Caco-2 (cell line): ENCODE measurements at regions not wholly inside any gene's neighbourhood (a gene's known extent, or its start where the extent isn't known, plus 50 kb on each side); places are given as distances from the start of the nearest gene placed in this dataset.
"Not testable (repeated sequence)": the region's sequence is repeated elsewhere in the genome, so short reads cannot be mapped to it uniquely, and the experiment has no call there.

Experiments used
- BruUV-seq: library from RNA; stranded (reverse); fragments of 400-500 nt; replicated peaks from 2 replicates; lab custom pipeline; 2021; lab: Mats Ljungman, UMichigan
- CTCF ChIA-PET: fragments of 300-600 bp; sonication (Branson Sonifier 250); formaldehyde crosslinking; loops from one replicate; lab custom pipeline; 2022; ENCODE audit warnings: antibody characterized with exemption; lab: Charles Lee
- POLR2A ChIA-PET: fragments of 300-600 bp; sonication (Branson Sonifier 250); formaldehyde crosslinking; loops from one replicate; lab custom pipeline; 2022; ENCODE audit warnings: antibody characterized with exemption; lab: Charles Lee
- DNase-seq, 2 experiments: peaks; one replicate each; pipeline versions ENCODE4 v3.0.0 to v3.0.0-alpha.2; 2020 to 2022
- H3K27me3 ChIP-seq: replicated peaks from 2 replicates; pipeline ENCODE4 v1.6.0; 2011; ENCODE audit warnings: low read length; ENCODE audit not compliant: control insufficient read depth, insufficient read depth
- H3K36me3 ChIP-seq: 2 replicates; pipeline ENCODE4 v1.5.1; 2011; ENCODE audit warnings: low read length; ENCODE audit not compliant: control insufficient read depth, insufficient read depth
- H3K4me1 ChIP-seq: fragments of 250-450 bp; sonication (Bioruptor Pico); 2 replicates; pipeline ENCODE4 v1.5.1; 2020; ENCODE audit warnings: mild to moderate bottlenecking
- H3K4me3 ChIP-seq: 2 replicates; pipeline ENCODE4 v1.5.1; 2011; ENCODE audit warnings: low read depth, mild to moderate bottlenecking, control low read depth, low read length
- H3K9me3 ChIP-seq: fragments of 250-450 bp; sonication (Bioruptor Pico); 2 replicates; pipeline ENCODE4 v1.5.1; 2020; ENCODE audit warnings: mild to moderate bottlenecking, moderate library complexity
- H3K27ac Mint-ChIP-seq: one replicate; pipeline ENCODE4 v1.8.0; 2022; ENCODE audit warnings: mixed read lengths; ENCODE audit not compliant: unreplicated experiment
- H3K27me3 Mint-ChIP-seq: one replicate; pipeline ENCODE4 v1.8.0; 2022; ENCODE audit warnings: mixed read lengths; ENCODE audit not compliant: insufficient read depth, unreplicated experiment
- H3K36me3 Mint-ChIP-seq: one replicate; pipeline ENCODE4 v1.8.0; 2022; ENCODE audit warnings: mild to moderate bottlenecking, mixed read lengths; ENCODE audit not compliant: insufficient read depth, unreplicated experiment
- H3K4me1 Mint-ChIP-seq: one replicate; pipeline ENCODE4 v1.8.0; 2022; ENCODE audit warnings: low read depth, mixed read lengths; ENCODE audit not compliant: unreplicated experiment
- H3K4me3 Mint-ChIP-seq: one replicate; pipeline ENCODE4 v1.8.0; 2022; ENCODE audit warnings: mild to moderate bottlenecking, moderate library complexity, mixed read lengths; ENCODE audit not compliant: unreplicated experiment
- H3K9me3 Mint-ChIP-seq: one replicate; pipeline ENCODE4 v1.8.0; 2022; ENCODE audit warnings: mixed read lengths; ENCODE audit not compliant: unreplicated experiment
- intact Hi-C: fragments of 100-400 bp; cut with micrococcal nuclease; formaldehyde crosslinking; loops from one replicate; pipeline ENCODE4 v1.10.0; 2022; ENCODE audit not compliant: unreplicated experiment
- TF ChIP-seq, protein P1 (sequence below), 2 experiments: fragments of 200-600 bp in 1 of 2; IDR thresholded peaks; 1 replicate in 1 of 2; 2 replicates in 1 of 2; pipeline versions ENCODE4 v1.5.1 to v1.8.0; 2011 to 2022; ENCODE audit warnings: antibody characterized with exemption in 1 of 2, control low read depth in 1 of 2, inconsistent platforms in 1 of 2, low read depth in 1 of 2, low read length in 1 of 2, mild to moderate bottlenecking in 1 of 2, moderate library complexity in 1 of 2; ENCODE audit not compliant: insufficient read depth in 1 of 2, severe bottlenecking in 1 of 2, unreplicated experiment in 1 of 2

DNA sequence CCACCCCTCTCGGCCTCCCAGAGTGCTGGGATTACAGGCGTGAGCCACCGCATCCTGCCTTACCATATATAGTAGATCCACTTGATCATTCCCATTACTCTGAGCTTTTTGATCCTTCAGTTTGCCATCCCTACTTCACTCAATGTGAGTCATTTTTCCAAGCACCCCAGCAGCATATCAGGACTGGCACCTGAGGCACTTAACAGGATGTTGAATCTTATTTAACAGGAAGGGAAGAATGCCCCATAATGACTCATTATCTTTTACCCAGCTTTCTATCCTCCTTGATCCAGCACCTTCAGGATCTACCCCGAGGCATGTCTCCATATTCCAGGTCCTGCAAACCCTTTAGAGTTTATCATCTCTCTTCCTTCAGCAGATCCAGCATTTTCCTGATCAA, 84.9 kb upstream of the CMKLR1 start:
- DNase-seq, result no peak
- Histone ChIP-seq H3K36me3 (no peaks in the 10 kb centered on the region), H3K27me3 (no peaks in the 10 kb centered on the region; the same call in 1 of the 2 replicates), H3K4me1 (no peaks in the 10 kb centered on the region), H3K4me3 (no peak overlapping the region), H3K9me3 (no peaks in the 10 kb centered on the region)
- ChIA-PET CTCF (no interaction called here), POLR2A (no interaction called here)
- peaks cover 11% of the 10 kb centered on the region for H3K27me3 Mint-ChIP-seq
- TF ChIP-seq, protein P1, sequence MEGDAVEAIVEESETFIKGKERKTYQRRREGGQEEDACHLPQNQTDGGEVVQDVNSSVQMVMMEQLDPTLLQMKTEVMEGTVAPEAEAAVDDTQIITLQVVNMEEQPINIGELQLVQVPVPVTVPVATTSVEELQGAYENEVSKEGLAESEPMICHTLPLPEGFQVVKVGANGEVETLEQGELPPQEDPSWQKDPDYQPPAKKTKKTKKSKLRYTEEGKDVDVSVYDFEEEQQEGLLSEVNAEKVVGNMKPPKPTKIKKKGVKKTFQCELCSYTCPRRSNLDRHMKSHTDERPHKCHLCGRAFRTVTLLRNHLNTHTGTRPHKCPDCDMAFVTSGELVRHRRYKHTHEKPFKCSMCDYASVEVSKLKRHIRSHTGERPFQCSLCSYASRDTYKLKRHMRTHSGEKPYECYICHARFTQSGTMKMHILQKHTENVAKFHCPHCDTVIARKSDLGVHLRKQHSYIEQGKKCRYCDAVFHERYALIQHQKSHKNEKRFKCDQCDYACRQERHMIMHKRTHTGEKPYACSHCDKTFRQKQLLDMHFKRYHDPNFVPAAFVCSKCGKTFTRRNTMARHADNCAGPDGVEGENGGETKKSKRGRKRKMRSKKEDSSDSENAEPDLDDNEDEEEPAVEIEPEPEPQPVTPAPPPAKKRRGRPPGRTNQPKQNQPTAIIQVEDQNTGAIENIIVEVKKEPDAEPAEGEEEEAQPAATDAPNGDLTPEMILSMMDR (IDR thresholded peaks at IDR 0.05; ENCODE audit: insufficient read depth in 1 of 2, low read depth in 1 of 2, low read length in 1 of 2, severe bottlenecking in 1 of 2, unreplicated experiment in 1 of 2), result no peak
- BruUV-seq, result no TSS peak
- H3K36me3 Mint-ChIP-seq, result no peaks in the 10 kb centered on the region
- no peaks in the 10 kb centered on the region for H3K9me3 Mint-ChIP-seq
- H3K27ac Mint-ChIP-seq, result no peak overlapping the region
- no peak overlapping the region for H3K4me3 Mint-ChIP-seq
- no peaks in the 10 kb centered on the region for H3K4me1 Mint-ChIP-seq
- intact Hi-C loops, result no loop called here

DNA sequence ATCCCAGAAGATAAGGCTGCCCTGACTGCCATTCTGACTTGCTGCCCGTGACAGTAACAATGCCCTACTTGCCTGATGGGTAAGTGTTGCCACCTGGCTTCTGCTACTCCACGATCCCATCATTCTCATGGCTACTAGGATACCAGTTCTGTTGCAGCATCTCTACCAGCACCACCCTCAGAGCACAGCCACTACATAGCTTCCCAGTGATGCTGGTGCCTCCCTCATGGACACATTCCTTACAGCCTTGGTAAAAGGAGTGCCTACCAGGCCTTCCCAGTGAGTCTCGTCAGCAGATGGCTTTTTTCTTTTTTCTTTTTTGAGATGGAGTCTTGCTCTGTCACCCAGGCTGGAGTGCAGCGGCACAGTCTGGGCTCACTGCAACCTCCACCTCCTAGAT, 84.4 kb upstream of the CMKLR1 start:
- intact Hi-C loops, result no loop called here
- H3K27me3 Mint-ChIP-seq, result peaks cover 11% of the 10 kb centered on the region
- ChIA-PET CTCF (no interaction called here), POLR2A (no interaction called here)
- H3K4me1 Mint-ChIP-seq, result no peaks in the 10 kb centered on the region
- no peak overlapping the region for H3K4me3 Mint-ChIP-seq
- H3K36me3 Mint-ChIP-seq, result no peaks in the 10 kb centered on the region
- no TSS peak for BruUV-seq
- TF ChIP-seq, protein P1 (IDR thresholded peaks at IDR 0.05; ENCODE audit: insufficient read depth in 1 of 2, low read depth in 1 of 2, low read length in 1 of 2, severe bottlenecking in 1 of 2, unreplicated experiment in 1 of 2), result no peak
- no peak for DNase-seq
- Histone ChIP-seq H3K36me3 (no peaks in the 10 kb centered on the region), H3K27me3 (no peaks in the 10 kb centered on the region; the same call in 1 of the 2 replicates), H3K4me3 (no peak overlapping the region), H3K4me1 (no peaks in the 10 kb centered on the region), H3K9me3 (no peaks in the 10 kb centered on the region)
- H3K27ac Mint-ChIP-seq, result no peak overlapping the region
- no peaks in the 10 kb centered on the region for H3K9me3 Mint-ChIP-seq

DNA sequence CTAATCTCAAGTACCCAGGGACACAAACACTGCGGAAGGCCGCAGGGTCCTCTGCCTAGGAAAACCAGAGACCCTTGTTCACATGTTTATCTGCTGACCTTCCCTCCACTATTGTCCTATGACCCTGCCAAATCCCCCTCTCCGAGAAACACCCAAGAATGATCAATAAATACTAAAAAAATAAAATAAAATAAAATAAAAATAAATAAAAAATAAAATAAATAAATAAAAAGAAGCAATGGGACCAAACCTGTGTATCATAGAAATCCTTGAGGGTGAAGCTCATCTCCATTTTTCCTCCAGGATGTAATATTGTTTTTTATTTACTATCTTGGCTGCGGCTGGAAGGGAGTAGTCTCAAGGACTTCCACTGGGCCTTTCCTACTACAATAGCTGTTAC, 82.0 kb upstream of the CMKLR1 start:
- BruUV-seq, intact Hi-C loops, DNase-seq, H3K4me1 Mint-ChIP-seq, H3K9me3 ChIP-seq, CTCF ChIA-PET, POLR2A ChIA-PET, H3K4me3 ChIP-seq, H3K36me3 ChIP-seq, H3K4me1 ChIP-seq, H3K27me3 ChIP-seq, H3K36me3 Mint-ChIP-seq, H3K27ac Mint-ChIP-seq, H3K4me3 Mint-ChIP-seq: not testable (repeated sequence)
- peaks cover 12% of the 10 kb centered on the region for H3K27me3 Mint-ChIP-seq
- H3K9me3 Mint-ChIP-seq, result peaks cover 12% of the 10 kb centered on the region

DNA sequence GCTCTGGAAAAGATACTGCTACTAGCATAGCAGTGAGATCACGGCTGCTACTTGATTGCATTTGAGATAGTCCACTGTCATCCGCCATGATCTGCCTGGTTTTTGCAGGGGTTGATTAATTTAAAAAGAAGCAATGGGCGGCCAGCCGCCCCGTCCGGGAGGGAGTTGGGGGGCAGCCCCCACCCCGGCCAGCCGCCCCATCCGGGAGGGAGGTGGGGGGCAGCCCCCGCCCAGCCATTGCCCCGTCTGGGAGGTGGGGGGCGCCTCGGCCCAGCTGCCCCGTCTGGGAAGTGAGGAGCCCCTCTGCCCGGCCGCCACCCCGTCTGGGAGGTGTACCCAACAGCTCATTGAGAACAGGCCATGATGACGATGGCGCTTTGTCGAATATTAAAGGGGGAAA, 81.3 kb upstream of the CMKLR1 start:
- H3K27ac Mint-ChIP-seq, DNase-seq, H3K9me3 ChIP-seq, POLR2A ChIA-PET, H3K4me3 ChIP-seq, H3K4me1 Mint-ChIP-seq, H3K27me3 Mint-ChIP-seq, CTCF ChIA-PET, BruUV-seq, intact Hi-C loops, H3K4me3 Mint-ChIP-seq, H3K36me3 ChIP-seq, H3K4me1 ChIP-seq, H3K27me3 ChIP-seq, H3K36me3 Mint-ChIP-seq: not testable (repeated sequence)
- H3K9me3 Mint-ChIP-seq, result peaks cover 13% of the 10 kb centered on the region
